Left lung (tissue), 4 donors: ENCODE measurements at regions not wholly inside any gene's neighbourhood (a gene's known extent, or its start where the extent isn't known, plus 50 kb on each side); places are given as distances from the start of the nearest gene placed in this dataset.
A peak's percentile ranks its signal among the peaks of the same experiment; 100 is the strongest.

Source experiments
- ATAC-seq: fragments of 200-7000 bp; cut with Tn5 transposase; one replicate; pipeline ENCODE4 v1.9.1; 2020; ENCODE audit warnings: moderate library complexity
- DNase-seq, 4 donors: peaks; one replicate each; pipeline ENCODE4 v3.0.0-alpha.2; 2013 to 2020
- H3K27ac ChIP-seq, 2 donors: fragments of 200-600 bp; sonication (generic) in 1 of 2; one replicate each; pipeline versions ENCODE4 v1.5.0 to v1.8.0; 2020 to 2021
- H3K27me3 ChIP-seq, 2 donors: fragments of 200-600 bp; sonication (generic) in 1 of 2; one replicate each; pipeline versions ENCODE4 v1.5.0 to v1.8.0; 2020 to 2021
- H3K36me3 ChIP-seq, 2 donors: fragments of 200-600 bp; sonication (generic) in 1 of 2; one replicate each; pipeline versions ENCODE4 v1.5.0 to v1.8.0; 2020 to 2021
- H3K4me1 ChIP-seq, 2 donors: fragments of 200-600 bp; one replicate each; pipeline ENCODE4 v1.8.0; 2021
- H3K4me3 ChIP-seq, 2 donors: fragments of 200-600 bp; sonication (generic) in 1 of 2; one replicate each; pipeline versions ENCODE4 v1.5.0 to v1.8.0; 2020 to 2021; ENCODE audit warnings: mild to moderate bottlenecking in 1 of 2
- H3K9me3 ChIP-seq, 2 donors: fragments of 200-600 bp; sonication (generic) in 1 of 2; one replicate each; pipeline versions ENCODE4 v1.5.0 to v1.8.0; 2020 to 2021
- CTCF ChIP-seq, 2 donors: fragments of 200-600 bp; sonication (generic) in 1 of 2; IDR thresholded peaks; one replicate each; pipeline versions ENCODE4 v1.5.0 to v1.8.0; 2021; ENCODE audit warnings: antibody characterized with exemption in 2 of 2
- intact Hi-C, 2 donors: fragments of 100-400 bp; cut with DNase I; formaldehyde crosslinking; loops; one replicate each; pipeline versions ENCODE4 v1.11.2 to v1.14.2; 2022
- donor health status: DM: no; HTN: yes; CAD: no.
- donor health status: DM: no; HTN: no; CAD: no.

GRCh38 chr5:42923710-42924109 lies 112.0 kb upstream of the SELENOP start:
- ATAC-seq (no peak), DNase-seq (no peak)
- no peak overlapping the region for H3K27ac ChIP-seq
- no peaks in the 10 kb centered on the region for H3K9me3 ChIP-seq
- no peaks in the 10 kb centered on the region for H3K4me1 ChIP-seq
- no peak overlapping the region for H3K4me3 ChIP-seq
- no peaks in the 10 kb centered on the region for H3K36me3 ChIP-seq
- intact Hi-C loops: no loop called here
- no peak for TF ChIP-seq CTCF (IDR thresholded peaks at IDR 0.05)
- H3K27me3 ChIP-seq: peaks cover 10 to 15% of the 10 kb centered on the region in 2 donors

GRCh38 chr5:42919600-42919999 lies 107.9 kb upstream of the SELENOP start:
- ATAC-seq: no peak
- H3K27me3 ChIP-seq: peaks cover 8 to 9% of the 10 kb centered on the region in 2 donors
- H3K4me3 ChIP-seq: no peak overlapping the region
- no peaks in the 10 kb centered on the region for H3K36me3 ChIP-seq
- H3K27ac ChIP-seq: no peak overlapping the region
- TF ChIP-seq CTCF (IDR thresholded peaks at IDR 0.05): no peak
- no peaks in the 10 kb centered on the region for H3K4me1 ChIP-seq
- no peak for DNase-seq
- H3K9me3 ChIP-seq: no peaks in the 10 kb centered on the region
- intact Hi-C loops: no loop called here

- Histone ChIP-seq H3K9me3 (no peaks in the 10 kb centered on the region), H3K27me3 (no peaks in the 10 kb centered on the region), H3K4me3 (no peak overlapping the region), H3K4me1 (peaks cover 0 to 3% of the 10 kb centered on the region in 2 donors), H3K36me3 (no peaks in the 10 kb centered on the region), H3K27ac (no peak overlapping the region)
- DNase-seq: no peak
- ATAC-seq: no peak
- no peak for TF ChIP-seq CTCF (IDR thresholded peaks at IDR 0.05)
- intact Hi-C loops: no loop called here
These were observed 103.7 kb upstream of the SELENOP start for GRCh38 chr5:42915306-42915866.

- Histone ChIP-seq H3K36me3 (no peaks in the 10 kb centered on the region), H3K4me1 (peaks cover 0 to 16% of the 10 kb centered on the region in 2 donors), H3K4me3 (no peak overlapping the region), H3K9me3 (no peaks in the 10 kb centered on the region), H3K27ac (no peak overlapping the region), H3K27me3 (peaks cover 0 to 10% of the 10 kb centered on the region in 2 donors)
- peak in 1 of 2 donors; percentile 31 for TF ChIP-seq CTCF (IDR thresholded peaks at IDR 0.05)
- peak in 1 of 4 donors; percentile 18 for DNase-seq
- ATAC-seq: no peak
- intact Hi-C loops: no loop called here
These were observed 100.6 kb upstream of the SELENOP start for GRCh38 chr5:42912184-42912798.

- H3K27me3 ChIP-seq: peaks cover 0 to 18% of the 10 kb centered on the region in 2 donors
- peak; percentile 74 to 82 for TF ChIP-seq CTCF (IDR thresholded peaks at IDR 0.05)
- peak overlapping the region; percentile 20 to 49 for H3K4me3 ChIP-seq
- peak overlapping the region in 1 of 2 donors; percentile 2 for H3K27ac ChIP-seq
- H3K4me1 ChIP-seq: peaks cover 0 to 16% of the 10 kb centered on the region in 2 donors
- no peaks in the 10 kb centered on the region for H3K9me3 ChIP-seq
- DNase-seq (peak; percentile 78 to 93 (median 90)), ATAC-seq (peak; percentile 98)
- no peaks in the 10 kb centered on the region for H3K36me3 ChIP-seq
- intact Hi-C loops: no loop called here
These were observed 97.1 kb upstream of the SELENOP start for GRCh38 chr5:42908509-42909488.
